Skin epidermis (tissue), 12 donors: ENCODE measurements at regions not wholly inside any gene's neighbourhood (a gene's known extent, or its start where the extent isn't known, plus 50 kb on each side); places are given as distances from the start of the nearest gene placed in this dataset.

Source experiments
- H3K27ac ChIP-seq, 21 experiments: fragments of 200-600 bp; sonication (generic) in 11 of 21; one replicate each; pipeline ENCODE4 v1.5.0; 2020; ENCODE audit warnings: mild to moderate bottlenecking in 3 of 21, inconsistent platforms in 2 of 21, moderate library complexity in 2 of 21
- H3K4me3 ChIP-seq, 7 experiments: fragments of 200-600 bp; sonication (generic) in 2 of 7; one replicate each; pipeline ENCODE4 v1.5.0; 2020; ENCODE audit warnings: inconsistent platforms in 2 of 7, mild to moderate bottlenecking in 2 of 7, moderate library complexity in 1 of 7

- Histone ChIP-seq H3K27ac (no peak overlapping the region), H3K4me3 (no peak overlapping the region)
Observed at GRCh38 chr21:24869862-24870261, 737.4 kb downstream of the MRPL39 start.

DNA sequence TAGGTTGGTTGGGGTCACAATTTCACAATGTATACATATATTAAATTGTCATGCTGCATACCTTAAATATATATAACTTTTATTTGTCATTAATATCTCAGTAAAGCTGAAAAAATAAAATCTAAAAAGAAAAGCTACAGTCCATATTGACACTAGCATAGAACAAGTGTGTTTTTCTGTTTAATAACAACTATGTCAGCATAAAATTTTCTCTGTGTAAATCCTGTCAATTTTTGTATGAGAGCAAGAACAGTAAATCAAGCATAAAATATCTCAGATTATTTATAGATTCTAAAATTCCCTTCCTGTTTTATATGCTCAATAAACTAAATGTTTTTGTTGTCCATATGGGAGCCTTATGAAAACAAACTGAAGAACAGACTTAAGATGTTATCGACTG is 739.2 kb downstream of the MRPL39 start:
- no peak overlapping the region for H3K4me3 ChIP-seq
- no peak overlapping the region for H3K27ac ChIP-seq

DNA sequence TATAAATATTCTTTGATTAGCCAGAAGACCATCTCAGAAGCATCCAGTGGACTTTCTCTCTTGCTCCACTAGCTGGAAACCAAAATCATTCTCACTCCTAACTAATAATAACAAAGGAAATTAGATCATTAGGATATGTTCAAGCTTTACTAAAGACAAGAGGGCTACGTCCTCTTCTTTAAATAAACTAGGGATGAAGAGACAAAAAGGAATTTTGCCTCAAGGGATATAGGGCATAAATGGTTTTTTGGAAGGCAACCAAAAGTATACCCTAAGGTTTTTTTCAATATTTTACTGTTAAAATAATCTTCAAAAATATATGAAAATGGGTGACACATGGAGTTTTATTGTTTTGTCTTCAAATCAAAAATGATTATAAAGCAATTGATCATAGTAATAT is 745.8 kb downstream of the MRPL39 start:
- Histone ChIP-seq H3K27ac (no peak overlapping the region), H3K4me3 (no peak overlapping the region)

- no peak overlapping the region for H3K4me3 ChIP-seq
- no peak overlapping the region for H3K27ac ChIP-seq
Observed at GRCh38 chr21:24856326-24856725, 751.0 kb downstream of the MRPL39 start.

GRCh38 chr21:24852610-24853195 is 754.6 kb downstream of the MRPL39 start:
- no peak overlapping the region for H3K27ac ChIP-seq
- no peak overlapping the region for H3K4me3 ChIP-seq

DNA sequence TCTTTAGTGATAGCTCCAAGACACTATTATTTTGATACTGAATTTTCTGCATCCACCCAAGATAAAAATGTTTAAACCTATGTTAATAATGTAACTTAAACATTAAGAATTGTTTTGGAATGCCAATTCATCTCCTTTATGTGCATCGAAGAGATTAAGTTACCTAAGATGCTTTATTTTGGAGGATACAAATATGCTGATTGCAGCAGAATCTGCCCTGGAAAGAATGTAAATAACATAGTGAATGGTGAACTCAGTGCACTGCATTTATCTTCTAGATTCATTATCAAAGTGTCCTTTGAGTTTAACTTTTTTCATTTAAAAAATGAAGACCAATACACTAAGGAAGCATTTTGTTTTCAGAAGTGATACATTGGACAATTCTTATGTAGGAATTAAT is 757.2 kb downstream of the MRPL39 start:
- Histone ChIP-seq H3K27ac (no peak overlapping the region), H3K4me3 (no peak overlapping the region)

DNA sequence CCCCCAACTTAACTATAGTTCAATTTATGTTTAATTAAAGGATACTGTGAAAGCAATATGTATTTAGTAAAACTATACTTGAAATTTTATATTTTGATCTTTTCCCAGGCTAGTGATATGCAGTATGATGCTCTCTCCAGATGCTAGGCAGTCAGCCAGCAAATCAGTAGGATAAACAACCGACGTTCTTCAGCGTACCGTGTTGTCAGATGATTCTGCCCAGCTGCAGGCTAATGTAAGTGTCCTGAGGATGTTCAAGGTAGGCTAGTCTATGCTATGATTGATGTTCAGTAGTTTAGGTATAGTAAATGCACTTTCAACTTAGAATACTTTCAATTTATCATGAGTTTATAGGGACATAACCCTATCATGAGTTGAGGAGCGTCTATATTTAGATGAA is 762.6 kb downstream of the MRPL39 start:
- Histone ChIP-seq H3K27ac (no peak overlapping the region), H3K4me3 (no peak overlapping the region)

DNA sequence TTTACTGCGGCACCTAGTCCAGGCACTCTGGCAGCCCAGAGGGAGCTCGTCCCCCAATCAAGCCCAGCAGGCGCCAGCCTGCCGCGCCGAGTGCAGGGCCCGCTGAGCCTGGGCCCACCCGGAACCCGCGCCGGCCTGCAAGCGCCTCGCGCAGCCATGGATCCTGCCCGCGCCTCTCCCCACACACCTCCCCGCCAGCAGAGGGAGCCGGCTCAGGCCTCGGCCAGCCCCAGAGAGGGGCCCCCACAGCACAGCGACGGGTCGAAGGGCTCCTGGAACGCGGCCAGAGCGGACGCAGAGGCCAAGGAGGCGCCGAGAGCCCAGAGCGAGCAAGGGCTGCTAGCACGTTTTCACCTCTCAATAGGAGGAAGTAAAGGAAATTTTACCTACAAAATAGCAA is 767.0 kb downstream of the MRPL39 start:
- Histone ChIP-seq H3K4me3 (no peak overlapping the region), H3K27ac (no peak overlapping the region)

GRCh38 chr21:24832961-24833360 is 774.3 kb downstream of the MRPL39 start:
- no peak overlapping the region for H3K27ac ChIP-seq
- no peak overlapping the region for H3K4me3 ChIP-seq

GRCh38 chr21:24829397-24829796 is 777.9 kb downstream of the MRPL39 start:
- H3K27ac ChIP-seq, result no peak overlapping the region

DNA sequence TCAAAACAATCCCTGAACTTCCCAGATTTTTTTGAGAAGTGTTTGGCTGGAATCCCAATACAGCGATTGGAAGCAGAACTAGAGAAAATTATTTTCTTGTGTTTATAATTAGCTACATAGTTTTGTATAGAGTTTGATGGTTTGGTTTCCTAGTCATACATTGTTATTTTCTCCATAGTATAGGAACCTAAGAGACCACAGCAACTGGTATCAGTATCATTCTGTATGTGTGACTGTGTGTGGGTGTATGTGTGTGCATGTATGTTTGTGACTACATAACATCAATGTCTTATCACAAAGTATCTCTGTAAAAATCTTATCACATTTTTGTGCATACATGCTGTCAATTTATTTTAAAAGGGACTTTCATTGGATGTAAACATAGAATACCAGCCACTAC is 780.5 kb downstream of the MRPL39 start:
- Histone ChIP-seq H3K27ac (no peak overlapping the region), H3K4me3 (no peak overlapping the region)

More at GRCh38 chr21:24829397-24829796, 777.9 kb downstream of the MRPL39 start:
- no peak overlapping the region for H3K4me3 ChIP-seq

GRCh38 chr21:24825348-24825747 is 781.9 kb downstream of the MRPL39 start:
- no peak overlapping the region for H3K4me3 ChIP-seq
- H3K27ac ChIP-seq, result no peak overlapping the region

DNA sequence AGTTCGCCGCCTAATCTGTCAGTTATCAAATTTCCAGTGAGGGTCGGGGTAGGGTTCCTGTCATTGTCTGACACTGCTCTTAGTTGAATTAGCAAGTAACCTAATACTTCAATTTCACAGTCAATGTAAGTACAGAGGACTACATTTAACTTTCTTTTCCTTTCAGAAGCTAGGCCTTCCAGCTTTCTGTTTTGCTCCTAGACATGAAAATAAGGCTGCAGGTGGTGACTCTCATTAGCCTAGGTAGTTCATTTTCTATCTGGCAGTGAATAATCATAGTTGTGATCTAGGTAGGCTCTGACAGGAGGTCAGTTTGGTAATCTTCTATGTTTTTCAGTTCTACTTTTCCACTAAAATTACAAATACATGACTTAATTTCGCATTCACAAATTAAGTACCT is 783.1 kb downstream of the MRPL39 start:
- Histone ChIP-seq H3K4me3 (no peak overlapping the region), H3K27ac (no peak overlapping the region)

DNA sequence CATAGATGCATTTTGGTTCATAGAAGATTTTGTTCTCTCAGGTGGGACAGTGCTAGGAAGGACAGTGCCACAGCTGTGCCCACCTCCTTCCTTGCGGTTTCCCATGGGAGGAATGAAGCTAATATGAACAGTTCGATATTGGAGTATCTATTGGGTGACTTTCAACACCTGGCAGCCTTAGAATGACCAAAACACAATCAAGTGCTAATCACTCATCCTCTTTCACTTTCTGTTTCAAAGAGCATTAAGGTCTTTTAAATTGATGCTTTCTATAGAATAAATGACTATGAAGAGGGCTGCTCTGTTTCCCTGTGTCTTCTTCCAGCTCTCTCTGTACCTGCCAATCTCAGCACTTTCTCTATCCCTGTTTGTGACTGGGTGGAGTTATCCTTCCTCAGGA is 784.0 kb downstream of the MRPL39 start:
- no peak overlapping the region for H3K4me3 ChIP-seq
- H3K27ac ChIP-seq, result no peak overlapping the region

DNA sequence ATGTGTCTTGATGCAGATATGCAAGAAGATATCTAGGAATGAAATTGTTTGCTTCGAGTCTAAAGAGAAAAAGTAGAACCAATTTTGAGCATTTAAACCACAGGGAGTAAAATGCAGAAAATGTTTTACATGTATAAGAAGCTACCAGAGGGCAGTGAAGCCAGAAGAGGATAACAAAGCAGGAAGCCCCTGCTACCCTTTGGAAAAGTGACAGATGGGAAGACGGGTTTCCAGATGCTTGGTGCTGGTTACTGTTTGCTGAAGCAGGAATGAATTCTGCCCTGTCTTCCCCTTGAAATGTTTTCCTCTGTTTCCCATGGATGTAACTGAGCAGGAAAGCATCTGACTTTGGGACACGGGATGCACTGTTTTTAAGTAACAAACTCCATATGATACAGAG is 822.2 kb downstream of the MRPL39 start:
- Histone ChIP-seq H3K27ac (no peak overlapping the region), H3K4me3 (no peak overlapping the region)

DNA sequence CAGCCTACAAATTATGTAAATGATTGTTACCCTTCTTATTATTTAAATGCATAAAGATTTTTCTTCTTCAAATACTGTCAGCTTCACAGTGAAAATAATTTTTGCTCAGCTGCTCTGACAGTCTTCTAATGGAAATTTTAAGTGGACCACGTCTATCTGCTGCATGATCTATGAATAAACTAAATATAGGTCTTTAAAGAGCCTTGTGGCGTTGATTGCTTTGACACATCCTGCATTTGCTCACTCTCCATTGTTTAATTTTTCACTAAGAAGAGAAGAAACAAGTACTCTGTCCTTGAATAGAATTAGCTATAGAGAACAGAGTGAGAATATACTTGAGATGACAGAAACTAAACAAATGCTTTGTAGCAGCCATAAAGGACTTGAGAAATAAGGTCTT is 826.1 kb downstream of the MRPL39 start:
- Histone ChIP-seq H3K4me3 (no peak overlapping the region), H3K27ac (no peak overlapping the region)

DNA sequence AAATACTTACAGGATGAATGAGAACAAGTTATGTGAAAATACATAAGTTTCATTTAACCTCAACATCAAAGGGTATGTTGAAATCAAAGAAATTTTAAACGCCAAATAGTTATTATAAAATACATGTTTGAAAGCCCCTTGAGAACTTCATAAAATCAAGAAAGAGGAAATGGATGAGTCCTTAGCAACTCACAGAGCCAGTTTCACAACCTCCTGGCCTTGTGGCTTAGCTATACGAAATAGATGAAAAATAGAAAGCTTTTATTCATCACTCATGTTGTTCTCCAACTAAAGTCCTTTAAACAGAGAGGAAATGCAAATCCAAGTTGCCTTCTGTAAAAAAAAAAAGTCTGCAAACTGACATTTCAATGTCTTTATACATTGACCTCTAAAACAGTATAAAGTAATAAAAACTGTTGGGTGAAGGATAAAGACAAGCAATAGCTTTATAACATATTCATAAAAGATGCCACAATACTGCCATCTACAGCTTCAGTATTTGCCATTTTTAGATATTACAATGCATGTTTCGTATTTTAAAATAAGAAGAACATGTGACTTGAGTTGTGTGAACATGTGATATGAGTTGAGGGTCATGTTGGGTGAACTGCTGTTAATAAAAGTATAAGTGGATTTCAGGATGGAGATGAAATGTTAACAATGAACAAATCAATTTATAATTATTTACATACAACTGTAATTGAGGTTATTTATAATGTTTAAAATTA is 847.8 kb downstream of the MRPL39 start:
- Histone ChIP-seq H3K27ac (no peak overlapping the region), H3K4me3 (no peak overlapping the region)

DNA sequence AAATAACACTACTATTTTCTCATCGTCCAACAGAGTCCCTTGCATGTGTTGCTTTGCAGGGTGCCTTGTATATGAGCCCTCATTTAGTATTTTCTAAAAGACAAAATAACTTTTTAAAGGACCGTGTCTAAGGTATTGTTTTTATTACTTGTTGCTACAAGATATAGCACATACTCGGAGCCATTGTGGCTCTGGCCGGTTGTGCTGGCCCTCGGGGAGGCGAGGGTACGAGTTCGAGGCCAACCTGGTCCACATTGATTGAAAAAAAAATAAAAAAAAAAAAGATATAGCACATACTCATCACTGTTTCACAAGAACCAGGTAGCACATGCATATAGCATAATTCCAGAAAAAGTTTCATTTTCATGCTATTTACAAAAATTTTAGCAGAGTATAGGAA is 869.2 kb downstream of the MRPL39 start:
- H3K4me3 ChIP-seq, result no peak overlapping the region
- no peak overlapping the region for H3K27ac ChIP-seq

DNA sequence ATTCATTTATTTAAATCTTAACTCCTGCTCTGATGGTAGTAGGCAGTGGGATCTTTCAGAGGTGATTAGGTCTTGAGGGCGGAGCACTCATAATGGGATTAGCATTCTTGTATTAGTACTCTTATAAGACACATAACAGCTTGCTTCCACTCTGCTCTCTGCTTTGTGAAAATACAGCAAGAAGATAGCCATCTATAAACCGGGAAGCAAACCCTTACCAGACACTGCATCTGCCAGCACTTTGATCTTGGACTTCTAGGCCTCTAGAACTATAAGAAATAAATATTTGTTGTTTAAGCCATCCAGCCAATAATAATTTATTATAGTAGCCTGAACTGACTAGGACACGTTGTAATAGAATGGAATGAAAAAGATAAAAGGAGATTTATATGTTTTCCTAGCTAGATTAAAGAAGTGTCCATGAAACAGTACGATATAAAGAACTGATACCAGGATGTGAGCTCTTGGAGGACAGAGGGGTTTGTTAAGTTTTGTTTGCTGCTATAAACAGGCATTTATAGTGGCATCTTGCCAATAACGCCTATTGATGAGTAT is 869.9 kb downstream of the MRPL39 start:
- H3K27ac ChIP-seq, result no peak overlapping the region
- no peak overlapping the region for H3K4me3 ChIP-seq

- no peak overlapping the region for H3K4me3 ChIP-seq
- no peak overlapping the region for H3K27ac ChIP-seq
Observed at GRCh38 chr21:24730661-24731060, 876.6 kb downstream of the MRPL39 start.

DNA sequence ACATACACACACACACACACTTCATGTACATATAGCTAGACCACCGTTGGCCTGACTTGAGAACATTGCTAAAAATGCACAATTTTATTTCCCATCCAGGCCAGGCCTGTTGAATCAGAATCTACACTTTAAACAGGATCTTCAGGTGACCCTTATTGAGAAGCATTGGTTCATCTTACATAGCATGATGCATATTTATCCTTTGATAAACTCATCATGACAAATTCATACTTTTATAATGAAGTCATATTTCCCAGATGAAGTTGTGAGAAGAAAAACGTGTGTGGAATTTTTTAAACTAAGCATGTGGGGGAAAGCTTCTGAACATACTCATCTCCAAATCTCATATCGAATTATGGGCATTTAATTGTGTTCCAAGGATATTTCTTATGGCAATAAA is 877.7 kb downstream of the MRPL39 start:
- no peak overlapping the region for H3K27ac ChIP-seq
- H3K4me3 ChIP-seq, result no peak overlapping the region
